HG02943 (cell line): ENCODE measurements at regions not wholly inside any gene's neighbourhood (a gene's known extent, or its start where the extent isn't known, plus 50 kb on each side); places are given as distances from the start of the nearest gene placed in this dataset.

ENCODE experiments used
- ATAC-seq: cut with Tn5 transposase; IDR thresholded peaks from one replicate; pipeline ENCODE4 v1.9.1; 2021; ENCODE audit warnings: mild to moderate bottlenecking, low read depth, moderate library complexity; ENCODE audit not compliant: unreplicated experiment

DNA sequence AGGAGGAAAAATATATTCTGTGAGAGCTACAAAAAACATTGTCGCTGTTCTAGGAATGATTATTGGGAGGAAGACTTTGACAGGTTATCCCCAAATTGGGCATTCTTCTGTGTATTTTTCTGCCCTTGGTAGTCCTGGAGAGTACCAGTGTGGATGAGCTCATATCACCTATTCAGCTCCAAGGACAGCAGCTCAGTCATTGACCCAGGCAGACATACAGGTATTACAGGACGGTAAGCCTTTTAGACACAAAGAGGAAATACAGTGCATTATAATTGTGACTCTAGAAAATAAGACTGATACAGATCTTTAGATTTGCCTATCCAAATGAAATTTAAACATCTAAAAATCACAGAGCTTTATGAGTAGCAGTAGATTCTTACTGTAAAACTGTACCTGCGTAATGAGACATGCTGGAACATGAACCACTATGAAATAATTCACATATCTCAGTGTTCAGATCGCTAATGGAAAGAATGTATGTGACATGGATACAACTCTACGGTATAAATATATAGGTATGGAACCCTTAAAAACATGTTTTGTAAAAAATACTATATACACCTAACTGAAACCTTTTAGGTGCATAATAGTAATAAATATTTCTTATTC is 56.0 kb downstream of the PLK2 start:
- ATAC-seq: no peak

DNA sequence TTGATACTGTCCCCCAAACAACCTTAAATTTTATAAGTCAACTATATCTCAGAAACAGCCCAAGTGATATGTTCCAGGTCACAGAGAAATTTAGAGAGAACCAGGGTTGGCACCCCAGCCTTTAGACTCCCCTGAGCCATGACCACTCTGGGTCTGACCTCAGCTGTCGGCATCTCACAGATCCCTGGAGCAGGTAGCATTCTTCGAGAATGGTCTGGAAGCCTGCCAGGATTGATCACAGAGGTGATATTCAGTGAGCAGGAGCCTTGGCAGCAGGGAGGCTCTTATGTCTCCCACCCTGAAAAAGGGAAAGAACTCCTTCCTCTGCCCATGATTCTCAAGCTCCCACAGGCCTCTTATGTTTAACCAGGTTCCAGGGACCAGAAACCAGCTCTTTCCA is 58.2 kb downstream of the PLK2 start:
- no peak for ATAC-seq

DNA sequence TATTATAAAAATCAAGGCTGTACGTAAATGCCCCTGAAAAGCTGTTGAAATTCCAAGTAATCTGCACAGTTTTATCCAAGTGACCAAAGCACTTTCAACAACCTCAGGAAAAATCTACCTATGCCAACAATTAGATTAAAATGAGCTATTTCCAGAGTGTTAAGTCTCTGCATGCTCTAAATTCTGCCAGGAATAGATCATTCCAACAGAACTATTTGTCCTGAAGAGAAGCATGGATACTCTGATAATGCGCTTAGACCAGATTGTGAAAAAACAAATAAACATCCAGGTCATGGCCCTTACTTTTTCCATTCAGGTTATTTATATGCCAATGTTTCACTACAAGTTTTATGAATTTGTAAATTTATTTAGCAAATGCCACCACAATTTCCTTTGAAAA is 59.1 kb downstream of the PLK2 start:
- no peak for ATAC-seq

DNA sequence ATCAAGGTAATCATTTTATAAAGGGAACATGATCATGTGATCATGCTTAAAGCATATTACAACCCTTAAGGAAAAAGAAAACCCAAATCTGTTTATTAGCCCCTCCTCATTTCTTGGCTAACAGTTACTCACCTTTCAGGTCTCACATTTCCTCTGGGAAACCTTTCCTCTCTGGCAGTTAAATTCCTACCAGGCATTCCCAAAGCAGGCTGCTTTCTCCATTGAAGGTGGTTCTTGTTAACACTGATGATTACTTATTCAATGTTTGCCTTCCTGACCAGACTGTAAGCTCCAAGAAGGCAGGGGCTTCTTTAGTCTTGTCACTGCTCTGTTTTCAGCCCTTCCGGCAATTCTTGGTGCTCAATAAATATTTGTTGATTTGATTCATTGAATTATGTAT is 59.9 kb downstream of the PLK2 start:
- no peak for ATAC-seq

DNA sequence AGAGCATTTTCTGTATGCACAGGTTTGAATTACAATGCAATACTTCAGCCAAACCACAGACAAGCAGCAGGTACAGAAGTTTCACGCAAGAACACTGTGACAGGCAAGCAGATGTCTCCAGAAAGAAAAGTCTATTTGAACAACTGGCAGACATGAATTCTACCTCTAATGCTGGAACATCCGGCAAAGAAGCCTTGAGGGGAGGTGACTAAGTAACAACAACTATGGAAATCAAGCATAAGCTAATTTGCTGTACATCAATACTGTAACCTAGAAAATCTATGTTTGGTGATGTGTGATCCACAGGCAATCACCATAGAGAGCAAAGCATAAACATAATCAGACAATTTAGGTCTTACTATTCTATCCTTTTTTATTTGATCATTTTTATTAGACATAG is 65.5 kb downstream of the PLK2 start:
- no peak for ATAC-seq

DNA sequence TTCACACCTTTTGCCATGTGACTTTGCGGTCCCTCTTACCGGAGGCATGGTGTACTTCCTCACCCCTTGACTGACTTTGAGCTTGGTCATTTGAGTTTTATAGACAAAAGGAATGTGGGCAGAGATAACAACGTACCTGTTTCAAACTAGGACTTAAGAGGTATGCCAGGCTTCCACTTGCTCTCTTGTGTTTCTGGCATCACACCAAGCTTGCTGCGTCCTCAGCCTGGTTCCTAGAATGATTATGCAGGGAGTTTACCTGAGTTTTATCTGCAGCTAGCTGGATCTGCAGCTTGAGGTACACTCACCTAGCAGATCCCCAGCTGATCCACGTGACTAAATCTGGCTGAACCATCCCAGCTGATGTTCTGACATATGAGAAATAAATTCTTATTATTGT is 66.2 kb downstream of the PLK2 start:
- ATAC-seq: no peak

DNA sequence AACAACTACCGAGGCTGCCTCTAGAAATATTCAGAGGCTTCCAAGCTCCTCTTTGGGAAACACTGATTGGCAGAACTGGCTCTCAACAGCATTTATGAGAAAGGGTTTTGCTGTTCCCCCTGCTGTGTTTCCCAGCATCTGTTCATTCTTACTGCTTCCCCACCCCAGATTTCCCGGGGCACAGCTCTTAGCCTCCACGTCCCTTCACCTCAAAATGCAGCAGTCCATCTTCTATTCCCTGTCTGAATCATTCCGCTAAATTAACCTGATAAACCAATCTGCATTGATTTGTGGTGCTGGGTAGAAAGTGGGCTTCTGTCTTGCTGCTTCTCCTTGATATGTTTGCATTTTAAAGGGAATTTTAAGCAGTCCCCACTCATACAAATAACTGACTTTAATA is 67.4 kb downstream of the PLK2 start:
- no peak for ATAC-seq

DNA sequence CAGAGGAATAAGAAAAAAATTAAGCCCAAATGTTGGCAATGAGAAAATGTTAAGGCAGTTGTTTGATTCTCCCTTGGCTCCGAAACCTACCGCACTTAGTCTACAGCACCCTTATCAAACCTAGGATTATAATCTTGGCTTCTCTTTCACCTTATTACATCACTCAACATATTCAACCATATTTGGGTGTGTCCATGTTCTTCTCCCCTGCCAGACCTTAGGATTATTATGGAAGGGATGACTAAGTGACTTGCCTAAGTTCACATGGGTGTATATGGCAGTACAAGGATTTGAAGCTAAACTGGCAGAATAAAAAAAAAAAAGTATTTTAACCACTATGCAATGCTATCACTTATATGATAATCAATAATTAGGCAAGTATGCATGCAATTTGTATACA is 76.4 kb downstream of the PLK2 start:
- ATAC-seq: no peak

DNA sequence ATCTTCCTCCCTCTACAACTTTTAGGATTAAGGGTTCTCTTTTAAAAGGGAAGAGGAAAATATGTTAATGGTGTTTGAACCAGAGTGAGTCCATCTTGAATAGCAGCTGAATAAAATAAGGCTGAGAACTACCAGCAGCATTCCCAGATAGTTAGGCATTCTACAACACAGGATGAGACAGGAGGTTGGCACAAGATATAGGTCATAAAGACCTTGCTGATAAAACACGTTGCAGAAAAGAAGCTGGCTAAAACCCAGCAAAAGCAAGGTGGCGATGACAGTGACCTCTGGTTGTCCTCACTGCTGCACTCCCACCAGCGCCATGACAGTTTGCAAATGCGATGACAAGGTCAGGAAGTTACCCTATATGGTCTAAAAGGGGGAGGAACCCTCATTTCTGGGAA is 77.8 kb downstream of the PLK2 start:
- ATAC-seq: no peak

DNA sequence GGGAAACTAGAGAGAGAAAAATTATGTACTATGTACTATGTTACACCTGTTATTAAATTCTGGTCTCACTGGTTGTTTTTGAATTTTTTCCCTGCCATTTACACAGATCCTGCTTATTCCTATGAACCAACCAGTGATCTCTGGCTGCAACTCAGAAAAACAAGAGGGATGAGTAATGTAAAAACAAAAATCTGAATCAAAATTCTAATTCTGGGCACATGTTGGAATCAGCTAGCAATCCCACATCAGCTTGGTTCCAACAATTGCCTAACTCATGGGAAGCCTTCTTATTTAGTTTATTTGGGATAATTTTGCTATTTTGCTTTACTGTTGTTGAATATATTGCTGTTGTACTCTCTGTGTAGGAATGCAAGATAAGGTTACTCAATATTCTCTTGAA is 78.3 kb downstream of the PLK2 start:
- ATAC-seq: no peak

DNA sequence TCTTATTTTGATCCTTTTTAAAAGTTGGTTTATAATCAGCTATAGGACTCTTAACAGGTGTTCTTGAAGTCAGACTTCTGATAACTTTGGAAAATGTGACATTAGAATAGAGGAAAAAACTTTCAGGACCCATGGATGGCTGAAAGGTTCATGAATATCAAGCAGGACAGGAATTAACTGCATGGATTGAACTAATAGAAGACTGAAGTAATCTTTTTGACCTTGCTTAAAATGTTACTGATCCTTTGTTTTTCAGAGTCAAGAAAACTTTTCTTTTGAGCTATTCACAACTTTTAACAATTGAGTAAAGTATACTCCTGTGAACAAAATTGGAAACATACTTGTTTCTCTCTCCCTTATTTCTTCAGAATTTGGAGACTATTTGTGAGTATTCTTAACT is 79.2 kb downstream of the PLK2 start:
- ATAC-seq: no peak

DNA sequence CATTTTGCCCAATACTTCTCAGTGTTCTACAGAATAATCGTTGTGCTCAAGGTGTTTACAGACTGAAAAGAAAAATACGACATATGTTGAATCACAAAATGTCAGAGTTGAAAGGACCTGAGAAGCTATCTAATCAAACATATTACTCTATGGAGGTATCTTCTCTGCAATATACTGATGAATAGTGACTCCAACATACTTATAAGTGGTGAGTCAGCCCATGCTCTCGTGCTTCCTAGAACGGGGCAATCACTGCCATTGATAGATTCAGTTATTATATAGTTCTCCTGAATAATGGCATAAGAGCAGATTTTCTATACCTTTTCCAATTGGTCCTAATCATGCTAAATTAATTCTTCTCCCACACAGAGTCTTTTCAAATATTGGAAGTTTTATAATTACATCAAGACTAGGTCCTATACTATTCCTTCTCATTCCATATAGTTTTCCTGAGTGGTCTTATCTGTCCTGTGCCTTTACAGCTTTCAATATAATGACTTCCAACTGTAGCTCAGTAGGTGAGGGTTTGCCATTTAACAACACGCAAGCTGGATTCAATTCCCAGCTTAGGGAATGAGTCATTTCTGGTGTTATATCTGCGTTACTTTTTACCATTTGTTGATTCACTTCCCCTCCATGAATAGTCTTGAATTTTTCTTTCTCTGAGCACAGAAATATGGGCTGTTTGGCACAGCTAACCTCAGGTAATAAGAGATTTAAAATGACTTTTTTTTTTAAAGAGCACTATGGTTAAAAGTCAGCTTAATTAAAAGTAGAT is 81.1 kb downstream of the PLK2 start:
- ATAC-seq: no peak

DNA sequence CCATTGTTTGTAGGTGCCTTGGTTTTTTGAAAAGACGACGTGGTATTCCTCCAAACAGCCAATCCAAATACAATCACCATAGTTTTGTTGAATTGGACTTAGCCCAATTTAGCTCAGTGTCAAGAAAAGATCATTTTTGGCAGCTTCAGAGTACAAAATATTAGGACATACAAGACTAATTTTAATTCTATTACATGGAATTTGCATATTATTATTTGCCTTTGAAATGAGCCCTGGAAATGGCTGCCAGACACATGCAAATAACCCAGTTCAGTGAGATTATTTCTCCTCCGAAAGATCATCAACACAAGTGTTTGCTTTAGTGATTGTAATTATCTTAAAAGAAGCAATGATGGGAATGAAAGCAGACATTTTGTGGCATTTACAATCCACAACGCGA is 89.3 kb downstream of the PLK2 start:
- ATAC-seq: no peak

DNA sequence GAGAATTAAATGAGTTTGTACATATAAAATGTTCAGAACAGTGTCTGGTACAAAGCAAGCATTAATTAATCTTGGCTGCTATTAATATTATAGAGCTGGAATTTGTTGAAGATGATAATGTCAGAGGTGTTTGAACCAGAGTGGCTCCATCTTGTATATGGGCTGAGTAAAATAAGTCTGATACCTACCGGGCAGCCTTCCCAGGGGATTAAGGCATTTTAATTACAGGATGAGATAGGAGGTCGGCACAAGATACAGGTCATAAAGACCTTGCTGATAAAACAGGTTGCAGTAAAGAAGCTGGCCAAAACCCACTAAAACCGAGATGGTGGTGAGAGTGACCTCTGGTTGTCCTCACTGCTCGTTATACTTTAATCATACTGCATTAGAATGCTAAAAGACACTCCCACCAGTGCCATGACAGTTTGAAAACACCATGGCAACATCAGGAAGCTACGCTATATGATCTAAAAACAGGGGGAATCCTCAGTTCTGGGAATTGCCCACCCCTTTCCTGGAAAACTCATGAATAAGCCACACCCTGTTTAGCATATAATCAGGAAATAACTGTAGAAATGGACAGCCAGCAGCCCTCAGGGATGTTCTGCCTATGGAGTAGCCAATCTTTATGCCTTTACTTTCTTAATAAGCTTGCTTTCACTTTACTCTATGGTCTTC is 90.2 kb downstream of the PLK2 start:
- ATAC-seq: no peak

DNA sequence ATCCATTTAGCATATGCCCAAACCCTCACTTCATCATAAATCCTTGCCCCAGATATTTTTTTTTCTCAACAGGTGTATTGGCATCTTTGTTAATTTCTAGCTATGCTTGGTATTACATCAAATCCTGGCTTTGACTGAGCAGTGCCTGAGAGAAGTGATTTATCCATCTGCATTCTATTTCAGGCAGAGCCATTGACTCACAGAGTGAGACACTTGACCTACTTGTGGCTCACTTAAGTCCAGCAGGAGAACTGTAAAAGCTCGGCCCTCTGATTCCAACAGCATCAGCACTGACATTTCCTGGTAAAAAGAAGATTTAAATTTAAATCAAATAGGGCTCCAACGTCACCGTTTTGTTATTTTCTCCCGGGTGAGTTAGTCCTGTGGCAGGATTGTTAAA is 93.4 kb downstream of the PLK2 start:
- ATAC-seq: no peak

DNA sequence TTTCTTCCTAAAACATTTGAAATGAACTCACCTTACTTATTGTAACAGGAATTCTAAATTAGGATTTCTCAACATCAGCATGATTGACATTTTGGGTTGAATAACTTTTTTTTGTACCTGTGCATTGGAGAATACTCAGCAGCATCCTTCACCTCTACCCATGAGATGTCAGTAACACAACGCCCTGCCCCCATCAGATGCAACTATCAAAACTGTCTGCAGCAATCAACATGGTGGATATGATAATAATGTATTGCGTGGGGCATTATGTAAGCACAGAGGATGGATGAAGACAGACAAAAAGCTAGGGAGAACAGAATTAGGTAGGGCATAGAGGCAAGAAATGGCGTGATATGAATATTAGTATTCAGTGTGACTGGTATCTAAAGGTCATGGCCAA is 94.1 kb downstream of the PLK2 start:
- no peak for ATAC-seq

DNA sequence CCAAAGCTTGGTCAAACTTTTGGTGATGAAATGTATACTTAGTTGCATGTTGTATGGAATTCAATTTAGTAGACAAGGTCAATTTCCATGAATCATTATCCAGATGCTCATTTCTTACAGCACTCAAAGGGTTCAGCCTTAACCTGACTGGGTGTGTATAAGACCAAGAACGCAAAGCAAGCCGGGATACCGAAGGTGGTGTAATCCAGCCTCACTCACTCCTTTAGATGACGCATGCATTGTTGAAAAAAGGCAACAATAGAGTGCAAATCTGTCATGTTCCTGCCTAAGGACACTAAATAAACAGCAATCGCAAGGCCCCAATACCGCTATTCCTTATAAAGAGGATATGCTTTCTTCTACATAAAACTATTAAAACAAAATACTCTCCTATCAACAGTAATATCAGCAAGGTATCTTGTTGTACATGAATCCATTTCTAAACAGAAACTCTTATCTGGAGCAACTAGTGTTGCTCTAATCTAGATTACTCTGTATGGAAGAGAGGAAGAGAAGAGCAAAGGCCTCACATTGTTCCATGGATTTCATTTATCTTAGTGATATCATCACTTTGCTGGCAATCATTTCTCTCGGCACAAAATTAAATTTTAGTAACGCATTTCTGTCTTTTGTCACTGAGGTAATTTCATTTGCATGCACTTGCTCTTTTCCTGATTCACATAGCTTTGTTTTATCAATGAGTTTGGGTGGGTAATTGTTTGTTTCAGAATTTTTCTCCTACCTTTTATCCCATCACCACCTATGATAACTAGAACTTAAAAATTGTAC is 96.2 kb downstream of the PLK2 start:
- no peak for ATAC-seq

DNA sequence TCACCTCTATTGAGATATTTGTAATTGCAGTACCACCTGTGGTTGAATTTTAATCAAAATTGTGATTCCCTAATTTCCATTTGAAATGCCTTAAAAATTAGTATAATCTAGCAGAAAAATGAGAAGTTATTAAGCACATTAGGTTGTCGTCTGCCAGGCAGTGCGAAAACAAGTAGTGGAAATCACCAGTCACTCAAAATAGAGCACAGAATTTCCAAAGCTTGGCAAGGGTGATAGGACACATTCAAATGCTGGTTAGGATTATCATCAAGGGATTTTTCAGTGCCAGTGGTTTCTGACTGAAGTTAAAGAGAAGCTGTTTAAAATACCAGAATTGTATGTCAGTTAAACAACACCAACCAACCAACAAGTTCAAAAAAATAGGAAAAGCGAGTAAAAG is 97.8 kb downstream of the PLK2 start:
- ATAC-seq: no peak

DNA sequence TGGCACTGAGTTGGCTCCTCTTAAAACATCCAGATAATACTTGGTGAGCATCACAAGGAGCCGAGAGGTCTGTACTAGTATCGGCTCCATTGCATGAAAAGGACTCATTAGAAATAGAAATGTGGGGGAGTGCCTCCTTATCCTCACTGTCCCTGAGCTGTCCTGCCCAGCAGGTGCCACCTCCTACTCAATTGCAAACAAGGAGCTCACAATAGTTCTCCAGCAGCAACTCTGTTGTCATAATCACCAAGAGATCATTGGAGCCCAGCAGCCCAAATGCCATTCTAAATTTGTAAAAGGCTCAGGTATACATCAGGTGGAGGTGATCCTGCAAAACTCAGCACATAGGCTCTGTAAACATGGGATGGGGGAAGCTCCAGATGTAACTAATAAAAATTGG is 99.1 kb downstream of the PLK2 start:
- ATAC-seq: no peak

DNA sequence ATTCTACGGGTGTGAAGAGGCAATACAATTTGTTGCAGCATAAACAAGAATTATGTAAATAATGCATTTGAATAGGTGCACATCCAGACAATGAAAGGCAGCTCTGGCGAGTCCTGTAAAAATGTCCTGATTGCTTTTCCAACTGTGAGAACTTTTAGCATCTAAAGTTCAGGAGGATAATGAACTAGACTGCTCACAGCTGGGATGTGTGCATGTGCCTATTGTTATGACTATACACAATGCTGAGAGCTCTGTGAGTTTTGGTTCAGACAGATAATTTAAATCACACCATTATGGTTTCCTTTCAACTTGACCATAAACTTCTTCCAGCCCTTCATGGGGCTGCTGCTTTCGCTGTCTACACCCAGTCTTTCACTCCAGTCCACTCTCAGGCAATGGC is 99.9 kb downstream of the PLK2 start:
- ATAC-seq: no peak

DNA sequence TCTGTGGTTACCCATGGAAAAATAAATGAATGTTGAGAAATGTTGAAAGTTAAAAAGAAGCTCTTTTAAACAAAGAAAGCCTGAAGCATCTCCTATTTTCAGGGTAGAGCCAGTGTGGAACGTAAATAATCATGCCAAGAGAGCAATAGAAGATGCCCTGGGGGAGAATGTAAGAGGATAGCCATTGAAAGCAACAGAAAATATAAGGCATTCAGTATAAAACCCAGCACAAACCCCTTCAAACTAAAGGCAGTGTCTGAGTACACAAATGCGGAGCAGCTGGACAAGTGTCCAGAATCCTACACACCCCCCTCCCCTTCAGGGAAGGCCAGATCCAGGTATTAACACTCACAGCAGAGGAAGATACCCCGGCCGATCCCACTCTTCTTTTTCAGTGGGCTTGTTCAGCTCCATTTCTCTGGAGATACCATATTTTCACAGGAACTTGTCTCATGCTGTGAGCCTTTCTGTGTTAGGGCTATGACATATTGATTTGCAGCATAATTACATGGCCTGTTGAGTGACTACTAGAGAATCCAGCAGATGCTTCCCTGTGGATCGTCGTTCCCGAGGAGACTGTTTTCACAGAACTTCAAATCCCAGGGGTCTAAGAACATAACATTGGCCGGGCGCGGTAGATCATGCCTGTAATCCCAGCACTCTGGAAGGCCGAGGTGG is 101.2 kb downstream of the PLK2 start:
- ATAC-seq: no peak
